AG09309 (cell line): ENCODE measurements at regions not wholly inside any gene's neighbourhood (a gene's known extent, or its start where the extent isn't known, plus 50 kb on each side); places are given as distances from the start of the nearest gene placed in this dataset.

Source experiments
- DNase-seq: peaks from one replicate; pipeline ENCODE4 v3.0.0-alpha.2; 2010; ENCODE audit warnings: low read depth
- H3K4me3 ChIP-seq: 2 replicates; pipeline ENCODE4 v1.5.1; 2011; ENCODE audit warnings: mild to moderate bottlenecking, low read depth, low read length, moderate library complexity; ENCODE audit not compliant: control insufficient read depth
- TF ChIP-seq, protein P1 (sequence below): IDR thresholded peaks from 2 replicates; pipeline ENCODE4 v1.5.1; 2011; ENCODE audit warnings: mild to moderate bottlenecking, low read depth, low read length, inconsistent platforms; ENCODE audit not compliant: insufficient read depth, control insufficient read depth; ENCODE audit errors: missing control alignments

DNA sequence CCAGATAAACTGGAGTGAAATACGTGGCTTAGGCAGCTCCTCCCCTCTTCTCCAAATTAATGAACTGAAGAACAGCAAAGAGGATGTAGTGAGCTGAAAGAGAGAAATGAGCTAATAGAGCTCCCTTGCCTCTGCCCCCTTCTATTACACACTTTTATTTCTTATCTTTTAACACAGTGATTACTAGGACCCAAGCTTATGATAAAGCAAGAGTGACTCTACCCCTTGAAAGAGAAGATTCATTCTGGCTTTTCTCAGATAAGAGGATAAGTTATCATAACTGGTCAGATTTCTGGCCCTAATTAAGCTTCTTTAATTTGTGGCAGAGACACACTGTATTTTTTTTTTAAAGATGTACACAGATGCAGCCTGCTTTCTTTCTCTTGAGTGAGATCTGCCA is 102.2 kb downstream of the MSTN start:
- no peak for DNase-seq
- H3K4me3 ChIP-seq = no peak overlapping the region
- TF ChIP-seq, protein P1, sequence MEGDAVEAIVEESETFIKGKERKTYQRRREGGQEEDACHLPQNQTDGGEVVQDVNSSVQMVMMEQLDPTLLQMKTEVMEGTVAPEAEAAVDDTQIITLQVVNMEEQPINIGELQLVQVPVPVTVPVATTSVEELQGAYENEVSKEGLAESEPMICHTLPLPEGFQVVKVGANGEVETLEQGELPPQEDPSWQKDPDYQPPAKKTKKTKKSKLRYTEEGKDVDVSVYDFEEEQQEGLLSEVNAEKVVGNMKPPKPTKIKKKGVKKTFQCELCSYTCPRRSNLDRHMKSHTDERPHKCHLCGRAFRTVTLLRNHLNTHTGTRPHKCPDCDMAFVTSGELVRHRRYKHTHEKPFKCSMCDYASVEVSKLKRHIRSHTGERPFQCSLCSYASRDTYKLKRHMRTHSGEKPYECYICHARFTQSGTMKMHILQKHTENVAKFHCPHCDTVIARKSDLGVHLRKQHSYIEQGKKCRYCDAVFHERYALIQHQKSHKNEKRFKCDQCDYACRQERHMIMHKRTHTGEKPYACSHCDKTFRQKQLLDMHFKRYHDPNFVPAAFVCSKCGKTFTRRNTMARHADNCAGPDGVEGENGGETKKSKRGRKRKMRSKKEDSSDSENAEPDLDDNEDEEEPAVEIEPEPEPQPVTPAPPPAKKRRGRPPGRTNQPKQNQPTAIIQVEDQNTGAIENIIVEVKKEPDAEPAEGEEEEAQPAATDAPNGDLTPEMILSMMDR = no peak

DNA sequence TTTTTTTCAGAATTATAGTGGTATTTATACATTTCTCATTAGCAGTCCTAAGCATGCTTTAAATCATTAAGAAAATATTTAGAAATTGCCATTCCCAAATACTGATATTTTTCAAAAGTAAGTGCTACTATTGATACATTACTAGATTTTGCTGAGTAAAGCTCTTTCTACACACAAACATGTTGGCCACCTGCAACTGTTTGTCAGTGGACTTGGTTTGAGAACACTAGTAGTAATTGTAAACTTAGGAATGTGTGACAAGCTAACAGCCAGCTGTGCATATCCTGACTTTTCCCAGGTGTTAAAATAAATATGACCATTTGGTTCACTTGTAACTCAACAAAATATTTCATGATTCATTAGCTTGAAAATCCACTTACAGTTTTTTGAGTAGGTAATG is 103.1 kb downstream of the MSTN start:
- no peak overlapping the region for H3K4me3 ChIP-seq
- TF ChIP-seq, protein P1 = no peak
- no peak for DNase-seq

- TF ChIP-seq, protein P1 = no peak
- H3K4me3 ChIP-seq = no peak overlapping the region
- DNase-seq = no peak
Measured at GRCh38 chr2:189954989-189955388, 107.5 kb downstream of the MSTN start.

GRCh38 chr2:189952536-189953109 is 109.9 kb downstream of the MSTN start:
- TF ChIP-seq, protein P1 = no peak
- DNase-seq = no peak
- H3K4me3 ChIP-seq = no peak overlapping the region

- TF ChIP-seq, protein P1 = no peak
- DNase-seq = no peak
- no peak overlapping the region for H3K4me3 ChIP-seq
Measured at GRCh38 chr2:189951791-189952535, 110.6 kb downstream of the MSTN start.

GRCh38 chr2:189943009-189943408 is 119.5 kb downstream of the MSTN start:
- TF ChIP-seq, protein P1 = no peak
- H3K4me3 ChIP-seq = no peak overlapping the region
- no peak for DNase-seq
